DOHH2 (cell line): ENCODE measurements at regions not wholly inside any gene's neighbourhood (a gene's known extent, or its start where the extent isn't known, plus 50 kb on each side); places are given as distances from the start of the nearest gene placed in this dataset.

ENCODE experiments used
- EZH2phosphoT487 ChIP-seq: fragments of 200-600 bp; sonication (generic); IDR thresholded peaks from 2 replicates; pipeline ENCODE4 v1.6.1; 2017; ENCODE audit warnings: borderline replicate concordance, mild to moderate bottlenecking, antibody characterized with exemption, low read length, moderate library complexity, mixed read lengths
- TF ChIP-seq, protein P1 (sequence below): fragments of 200-600 bp; sonication (generic); IDR thresholded peaks from one replicate; pipeline ENCODE4 v1.5.1; 2014; ENCODE audit warnings: antibody characterized with exemption, mild to moderate bottlenecking, low read depth, low read length; ENCODE audit not compliant: poor library complexity, severe bottlenecking

DNA sequence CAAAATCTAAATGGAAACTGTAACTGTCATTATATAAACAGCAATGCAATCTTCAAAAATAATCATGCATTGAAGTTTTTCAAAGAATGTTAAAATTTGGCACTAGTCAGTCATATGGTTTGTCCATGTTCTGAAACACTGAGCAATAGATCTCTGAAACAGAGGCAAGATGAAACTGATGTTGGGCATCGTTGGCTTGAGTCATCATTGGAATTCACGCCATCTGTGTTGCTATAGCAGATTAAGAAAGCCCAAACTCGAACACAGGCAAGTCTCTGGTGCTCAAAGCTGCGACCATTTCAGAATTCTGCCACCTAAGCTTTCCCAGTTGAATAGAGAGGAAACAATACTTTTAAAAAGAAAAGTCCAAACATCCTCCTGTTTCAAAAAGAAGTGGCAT lies 114.1 kb upstream of the PPARGC1A start:
- TF ChIP-seq, protein P1, sequence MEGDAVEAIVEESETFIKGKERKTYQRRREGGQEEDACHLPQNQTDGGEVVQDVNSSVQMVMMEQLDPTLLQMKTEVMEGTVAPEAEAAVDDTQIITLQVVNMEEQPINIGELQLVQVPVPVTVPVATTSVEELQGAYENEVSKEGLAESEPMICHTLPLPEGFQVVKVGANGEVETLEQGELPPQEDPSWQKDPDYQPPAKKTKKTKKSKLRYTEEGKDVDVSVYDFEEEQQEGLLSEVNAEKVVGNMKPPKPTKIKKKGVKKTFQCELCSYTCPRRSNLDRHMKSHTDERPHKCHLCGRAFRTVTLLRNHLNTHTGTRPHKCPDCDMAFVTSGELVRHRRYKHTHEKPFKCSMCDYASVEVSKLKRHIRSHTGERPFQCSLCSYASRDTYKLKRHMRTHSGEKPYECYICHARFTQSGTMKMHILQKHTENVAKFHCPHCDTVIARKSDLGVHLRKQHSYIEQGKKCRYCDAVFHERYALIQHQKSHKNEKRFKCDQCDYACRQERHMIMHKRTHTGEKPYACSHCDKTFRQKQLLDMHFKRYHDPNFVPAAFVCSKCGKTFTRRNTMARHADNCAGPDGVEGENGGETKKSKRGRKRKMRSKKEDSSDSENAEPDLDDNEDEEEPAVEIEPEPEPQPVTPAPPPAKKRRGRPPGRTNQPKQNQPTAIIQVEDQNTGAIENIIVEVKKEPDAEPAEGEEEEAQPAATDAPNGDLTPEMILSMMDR: no peak
- TF ChIP-seq EZH2phosphoT487: no peak
